ENCODE measurements at regions not wholly inside any gene's neighbourhood (a gene's known extent, or its start where the extent isn't known, plus 50 kb on each side); places are given as distances from the start of the nearest gene placed in this dataset.

DNA sequence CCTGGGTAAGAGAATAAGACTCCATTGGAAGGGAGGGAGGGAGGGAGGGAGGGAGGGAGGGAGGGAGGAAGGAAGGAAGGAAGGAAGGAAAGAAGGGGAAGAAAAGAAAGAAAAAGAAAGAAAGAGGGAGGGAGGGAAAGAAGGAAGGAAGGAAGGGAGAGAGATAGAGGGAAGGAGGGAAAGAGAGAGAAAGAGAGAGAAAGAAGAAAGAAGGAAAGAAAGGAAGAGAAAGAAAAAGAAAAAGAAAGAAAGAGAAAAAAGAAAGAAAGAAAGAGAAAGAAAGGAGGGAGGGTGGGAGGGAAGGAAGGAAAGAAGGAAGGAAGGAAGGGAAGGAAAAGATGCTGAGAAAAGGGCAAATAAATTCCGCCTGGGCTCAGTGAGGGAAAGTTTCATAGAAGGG lies 74.7 kb upstream of the IFNAR2 start:
- no peak for TF ChIP-seq SUZ12 (IDR thresholded peaks at IDR 0.05; ENCODE audit: extremely low read depth, insufficient read depth, insufficient read length)
- H3K36me3 ChIP-seq (ENCODE audit: insufficient read depth, insufficient read length, low read length), result no peaks in the 10 kb centered on the region
- H3K9me3 ChIP-seq (ENCODE audit: insufficient read depth, low read length), result no peaks in the 10 kb centered on the region
- no peak overlapping the region for H3K9ac ChIP-seq (ENCODE audit: insufficient read length, low read depth)
- no peak for DNase-seq (ENCODE audit: low read depth, low spot score)
- no peaks in the 10 kb centered on the region for H3K4me1 ChIP-seq (ENCODE audit: insufficient read depth, insufficient read length)
- peaks cover 2% of the 10 kb centered on the region for H3K27me3 ChIP-seq (ENCODE audit: insufficient read depth, insufficient read length)
- no peak overlapping the region for H3K4me3 ChIP-seq (ENCODE audit: insufficient read length, low read depth)

GRCh38 chr21:33155422-33155821 lies 74.3 kb upstream of the IFNAR2 start:
- Histone ChIP-seq H3K9me3 (ENCODE audit: insufficient read depth, low read length) (no peaks in the 10 kb centered on the region), H3K4me3 (ENCODE audit: insufficient read length, low read depth) (no peak overlapping the region), H3K4me1 (ENCODE audit: insufficient read depth, insufficient read length) (no peaks in the 10 kb centered on the region), H3K36me3 (ENCODE audit: insufficient read depth, insufficient read length, low read length) (no peaks in the 10 kb centered on the region), H3K9ac (ENCODE audit: insufficient read length, low read depth) (no peak overlapping the region), H3K27me3 (ENCODE audit: insufficient read depth, insufficient read length) (peaks cover 2% of the 10 kb centered on the region)
- TF ChIP-seq SUZ12 (IDR thresholded peaks at IDR 0.05; ENCODE audit: extremely low read depth, insufficient read depth, insufficient read length), result no peak
- no peak for TF ChIP-seq ZNF274 (IDR thresholded peaks at IDR 0.05; ENCODE audit: low read depth, low read length)
- no peak for TF ChIP-seq YY1 (IDR thresholded peaks at IDR 0.05; ENCODE audit: insufficient read depth, insufficient read length)
- DNase-seq (ENCODE audit: low read depth, low spot score), result no peak

- Histone ChIP-seq H3K4me1 (ENCODE audit: insufficient read depth, insufficient read length) (no peaks in the 10 kb centered on the region), H3K4me3 (ENCODE audit: insufficient read length, low read depth) (no peak overlapping the region), H3K27me3 (ENCODE audit: insufficient read depth, insufficient read length) (peaks cover 2% of the 10 kb centered on the region), H3K9me3 (ENCODE audit: insufficient read depth, low read length) (no peaks in the 10 kb centered on the region), H3K36me3 (ENCODE audit: insufficient read depth, insufficient read length, low read length) (no peaks in the 10 kb centered on the region), H3K9ac (ENCODE audit: insufficient read length, low read depth) (no peak overlapping the region)
- no peak for DNase-seq (ENCODE audit: low read depth, low spot score)
- TF ChIP-seq ZNF274 (IDR thresholded peaks at IDR 0.05; ENCODE audit: low read depth, low read length) (no peak), YY1 (IDR thresholded peaks at IDR 0.05; ENCODE audit: insufficient read depth, insufficient read length) (no peak), SUZ12 (IDR thresholded peaks at IDR 0.05; ENCODE audit: extremely low read depth, insufficient read depth, insufficient read length) (no peak)
These were observed 72.4 kb upstream of the IFNAR2 start for GRCh38 chr21:33157303-33157702.

GRCh38 chr21:33158654-33159053 lies 71.1 kb upstream of the IFNAR2 start:
- no peak overlapping the region for H3K9ac ChIP-seq (ENCODE audit: insufficient read length, low read depth)
- TF ChIP-seq SUZ12 (IDR thresholded peaks at IDR 0.05; ENCODE audit: extremely low read depth, insufficient read depth, insufficient read length) (no peak), YY1 (IDR thresholded peaks at IDR 0.05; ENCODE audit: insufficient read depth, insufficient read length) (no peak), ZNF274 (IDR thresholded peaks at IDR 0.05; ENCODE audit: low read depth, low read length) (no peak)

GRCh38 chr21:33162436-33162951 lies 67.2 kb upstream of the IFNAR2 start:
- no peak for TF ChIP-seq ZNF274 (IDR thresholded peaks at IDR 0.05; ENCODE audit: low read depth, low read length)
- no peak for TF ChIP-seq SUZ12 (IDR thresholded peaks at IDR 0.05; ENCODE audit: extremely low read depth, insufficient read depth, insufficient read length)
- no peak for TF ChIP-seq YY1 (IDR thresholded peaks at IDR 0.05; ENCODE audit: insufficient read depth, insufficient read length)
- Histone ChIP-seq H3K27me3 (ENCODE audit: insufficient read depth, insufficient read length) (peaks cover 2% of the 10 kb centered on the region), H3K4me3 (ENCODE audit: insufficient read length, low read depth) (no peak overlapping the region), H3K9me3 (ENCODE audit: insufficient read depth, low read length) (no peaks in the 10 kb centered on the region), H3K9ac (ENCODE audit: insufficient read length, low read depth) (no peak overlapping the region), H3K4me1 (ENCODE audit: insufficient read depth, insufficient read length) (no peaks in the 10 kb centered on the region), H3K36me3 (ENCODE audit: insufficient read depth, insufficient read length, low read length) (no peaks in the 10 kb centered on the region)
- peak; percentile 50 for DNase-seq (ENCODE audit: low read depth, low spot score)

More at GRCh38 chr21:33158654-33159053, 71.1 kb upstream of the IFNAR2 start:
- no peaks in the 10 kb centered on the region for H3K9me3 ChIP-seq (ENCODE audit: insufficient read depth, low read length)
- H3K4me1 ChIP-seq (ENCODE audit: insufficient read depth, insufficient read length), result no peaks in the 10 kb centered on the region
- H3K27me3 ChIP-seq (ENCODE audit: insufficient read depth, insufficient read length), result peaks cover 2% of the 10 kb centered on the region
- H3K36me3 ChIP-seq (ENCODE audit: insufficient read depth, insufficient read length, low read length), result no peaks in the 10 kb centered on the region
- DNase-seq (ENCODE audit: low read depth, low spot score), result no peak
- no peak overlapping the region for H3K4me3 ChIP-seq (ENCODE audit: insufficient read length, low read depth)

DNA sequence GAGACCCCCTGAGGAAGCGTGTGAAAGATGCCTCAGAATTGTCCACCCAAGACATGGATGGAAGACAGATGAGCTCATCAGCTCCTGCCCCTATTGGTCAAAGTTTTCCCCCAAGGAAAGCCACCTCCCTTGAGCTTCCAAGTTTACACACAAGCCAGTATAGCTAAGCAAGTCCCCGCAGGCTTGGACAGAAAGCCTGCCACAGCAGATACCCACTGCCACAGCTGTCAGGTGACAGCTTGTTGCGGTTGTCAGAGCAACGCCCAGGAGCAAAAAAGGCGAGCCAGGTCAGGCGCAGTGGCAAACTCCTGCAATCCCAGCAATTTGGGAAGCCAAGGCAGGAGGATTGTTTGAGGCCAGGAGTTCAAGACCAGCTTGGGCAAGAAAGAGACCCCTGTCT lies 60.9 kb upstream of the IFNAR2 start:
- no peak overlapping the region for H3K9ac ChIP-seq (ENCODE audit: insufficient read length, low read depth)
- no peak for TF ChIP-seq YY1 (IDR thresholded peaks at IDR 0.05; ENCODE audit: insufficient read depth, insufficient read length)
- no peak for TF ChIP-seq ZNF274 (IDR thresholded peaks at IDR 0.05; ENCODE audit: low read depth, low read length)
- TF ChIP-seq SUZ12 (IDR thresholded peaks at IDR 0.05; ENCODE audit: extremely low read depth, insufficient read depth, insufficient read length), result no peak
- H3K9me3 ChIP-seq (ENCODE audit: insufficient read depth, low read length), result no peaks in the 10 kb centered on the region
- DNase-seq (ENCODE audit: low read depth, low spot score), result no peak
- H3K36me3 ChIP-seq (ENCODE audit: insufficient read depth, insufficient read length, low read length), result no peaks in the 10 kb centered on the region
- peaks cover 4% of the 10 kb centered on the region for H3K27me3 ChIP-seq (ENCODE audit: insufficient read depth, insufficient read length)
- H3K4me3 ChIP-seq (ENCODE audit: insufficient read length, low read depth), result no peak overlapping the region
- H3K4me1 ChIP-seq (ENCODE audit: insufficient read depth, insufficient read length), result peaks cover 3% of the 10 kb centered on the region

DNA sequence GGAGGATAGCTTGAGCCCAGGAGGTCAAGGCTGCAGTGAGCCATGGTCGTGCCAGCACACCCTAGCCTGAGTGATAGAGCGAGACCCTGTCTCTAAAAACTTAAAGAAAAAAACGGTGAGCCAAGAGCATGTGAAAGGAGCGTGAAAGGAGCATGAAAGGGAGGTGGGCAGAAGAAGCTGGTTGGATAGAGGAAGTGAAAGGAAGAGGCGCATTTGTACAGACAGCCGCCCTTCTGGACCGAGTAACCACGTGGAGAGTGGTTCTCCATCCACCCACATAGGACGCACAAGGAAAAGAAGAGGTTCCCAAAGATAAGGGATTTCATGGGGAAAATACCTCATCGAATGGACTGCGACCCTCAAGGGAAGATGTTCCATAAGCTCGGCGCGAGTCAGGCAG lies 60.4 kb upstream of the IFNAR2 start:
- Histone ChIP-seq H3K9ac (ENCODE audit: insufficient read length, low read depth) (no peak overlapping the region), H3K4me1 (ENCODE audit: insufficient read depth, insufficient read length) (peaks cover 3% of the 10 kb centered on the region), H3K9me3 (ENCODE audit: insufficient read depth, low read length) (no peaks in the 10 kb centered on the region), H3K36me3 (ENCODE audit: insufficient read depth, insufficient read length, low read length) (no peaks in the 10 kb centered on the region), H3K4me3 (ENCODE audit: insufficient read length, low read depth) (no peak overlapping the region), H3K27me3 (ENCODE audit: insufficient read depth, insufficient read length) (peaks cover 4% of the 10 kb centered on the region)
- no peak for DNase-seq (ENCODE audit: low read depth, low spot score)
- TF ChIP-seq SUZ12 (IDR thresholded peaks at IDR 0.05; ENCODE audit: extremely low read depth, insufficient read depth, insufficient read length) (no peak), YY1 (IDR thresholded peaks at IDR 0.05; ENCODE audit: insufficient read depth, insufficient read length) (no peak), ZNF274 (IDR thresholded peaks at IDR 0.05; ENCODE audit: low read depth, low read length) (no peak)
